ENCODE measurements at regions not wholly inside any gene's neighbourhood (a gene's known extent, or its start where the extent isn't known, plus 50 kb on each side); places are given as distances from the start of the nearest gene placed in this dataset.
A peak's percentile ranks its signal among the peaks of the same experiment; 100 is the strongest.

GRCh38 chr12:93982771-93983315, 165.5 kb upstream of the PLXNC1 start:
- H3K4me1 ChIP-seq, result no peaks in the 10 kb centered on the region
- H3K27ac ChIP-seq, result no peak overlapping the region
- H3K27me3 ChIP-seq, result no peaks in the 10 kb centered on the region
- intact Hi-C loops (cut with DNase I), result no loop called here
- no peak for TF ChIP-seq CTCF (IDR thresholded peaks at IDR 0.05)
- TF ChIP-seq POLR2AphosphoS5 (IDR thresholded peaks at IDR 0.05; ENCODE audit: insufficient read depth in 1 of 2, low read depth in 1 of 2), result peak in 1 of 2 donors; percentile 16
- no peaks in the 10 kb centered on the region for H3K36me3 ChIP-seq
- H3K4me3 ChIP-seq, result no peak overlapping the region
- no peak for DNase-seq (ENCODE audit: extremely low spot score in 2 of 2)
- no peaks in the 10 kb centered on the region for H3K9me3 ChIP-seq

GRCh38 chr12:93984005-93984404, 164.4 kb upstream of the PLXNC1 start:
- no peak overlapping the region for H3K27ac ChIP-seq

GRCh38 chr12:93989949-93990348, 158.4 kb upstream of the PLXNC1 start:
- peaks cover 4% of the 10 kb centered on the region for H3K4me1 ChIP-seq
- no peaks in the 10 kb centered on the region for H3K27me3 ChIP-seq
- H3K36me3 ChIP-seq, result no peaks in the 10 kb centered on the region
- no peak overlapping the region for H3K27ac ChIP-seq
- no peak overlapping the region for H3K4me3 ChIP-seq
- DNase-seq (ENCODE audit: extremely low spot score in 2 of 2), result no peak
- no peaks in the 10 kb centered on the region for H3K9me3 ChIP-seq
- intact Hi-C loops (cut with DNase I), result no loop called here
- no peak for TF ChIP-seq POLR2AphosphoS5 (IDR thresholded peaks at IDR 0.05; ENCODE audit: insufficient read depth in 1 of 2, low read depth in 1 of 2)
- TF ChIP-seq POLR2A (IDR thresholded peaks at IDR 0.05), result no peak
- TF ChIP-seq CTCF (IDR thresholded peaks at IDR 0.05), result no peak

More at GRCh38 chr12:93984005-93984404, 164.4 kb upstream of the PLXNC1 start:
- H3K27me3 ChIP-seq, result no peaks in the 10 kb centered on the region
- H3K4me1 ChIP-seq, result no peaks in the 10 kb centered on the region
- intact Hi-C loops (cut with DNase I), result no loop called here
- H3K36me3 ChIP-seq, result no peaks in the 10 kb centered on the region
- TF ChIP-seq POLR2AphosphoS5 (IDR thresholded peaks at IDR 0.05; ENCODE audit: insufficient read depth in 1 of 2, low read depth in 1 of 2) (no peak), CTCF (IDR thresholded peaks at IDR 0.05) (no peak), POLR2A (IDR thresholded peaks at IDR 0.05) (no peak)
- no peak for DNase-seq (ENCODE audit: extremely low spot score in 2 of 2)
- no peaks in the 10 kb centered on the region for H3K9me3 ChIP-seq
- H3K4me3 ChIP-seq, result no peak overlapping the region

GRCh38 chr12:93990832-93991803, 157.3 kb upstream of the PLXNC1 start:
- no peak overlapping the region for H3K27ac ChIP-seq
- H3K36me3 ChIP-seq, result no peaks in the 10 kb centered on the region
- DNase-seq (ENCODE audit: extremely low spot score in 2 of 2), result no peak
- peaks cover 4% of the 10 kb centered on the region for H3K4me1 ChIP-seq
- H3K9me3 ChIP-seq, result no peaks in the 10 kb centered on the region
- H3K27me3 ChIP-seq, result no peaks in the 10 kb centered on the region
- no peak overlapping the region for H3K4me3 ChIP-seq
- intact Hi-C loops (cut with DNase I), result no loop called here
- no peak for TF ChIP-seq POLR2A (IDR thresholded peaks at IDR 0.05)
- no peak for TF ChIP-seq POLR2AphosphoS5 (IDR thresholded peaks at IDR 0.05; ENCODE audit: insufficient read depth in 1 of 2, low read depth in 1 of 2)
- peak in 1 of 3 experiments; percentile 14 for TF ChIP-seq CTCF (IDR thresholded peaks at IDR 0.05)
